ENCODE measurements at regions not wholly inside any gene's neighbourhood (a gene's known extent, or its start where the extent isn't known, plus 50 kb on each side); places are given as distances from the start of the nearest gene placed in this dataset.
"Not testable (repeated sequence)": the region's sequence is repeated elsewhere in the genome, so short reads cannot be mapped to it uniquely, and the experiment has no call there.

DNA sequence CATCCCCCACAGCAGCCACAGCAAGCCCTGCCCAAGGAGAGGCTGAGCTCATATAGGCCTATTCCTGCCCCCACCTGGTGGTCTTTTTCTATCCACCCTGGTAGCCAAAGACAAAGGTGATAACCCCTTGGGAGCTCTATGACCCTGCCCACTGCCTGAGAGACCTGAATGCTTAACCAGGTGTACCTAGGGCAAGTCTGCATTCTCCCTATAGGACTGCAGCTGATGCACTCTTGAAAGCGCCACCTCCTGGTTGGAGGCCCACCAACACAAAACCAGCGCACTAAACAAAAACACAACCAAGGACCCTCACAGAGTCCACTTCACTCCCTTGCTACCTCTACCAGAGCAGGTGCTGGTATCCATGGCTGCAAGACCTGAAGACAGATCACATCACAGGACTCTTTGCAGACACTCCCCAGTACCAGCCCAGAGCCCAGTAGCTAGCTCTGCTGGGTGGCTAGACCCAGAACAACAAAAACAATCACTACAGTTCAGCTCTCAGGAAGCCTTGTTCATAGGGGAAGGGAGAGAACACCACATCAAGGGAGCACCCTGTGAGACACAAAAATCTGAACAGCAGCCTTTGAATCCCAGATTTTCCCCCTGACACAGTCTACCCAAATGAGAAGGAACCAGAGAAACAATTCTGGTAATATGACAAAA is 72.8 kb upstream of the SORL1 start:
- H3K27ac Mint-ChIP-seq, result peak overlapping the region; percentile 48
- not testable (repeated sequence) for ATAC-seq (replicated peaks); H3K9me3 Mint-ChIP-seq; H3K27me3 Mint-ChIP-seq; H3K36me3 Mint-ChIP-seq (ENCODE audit: low read depth)
- H3K4me1 Mint-ChIP-seq, result peaks cover 31% of the 10 kb centered on the region
- H3K4me3 Mint-ChIP-seq, result peak overlapping the region; percentile 28

DNA sequence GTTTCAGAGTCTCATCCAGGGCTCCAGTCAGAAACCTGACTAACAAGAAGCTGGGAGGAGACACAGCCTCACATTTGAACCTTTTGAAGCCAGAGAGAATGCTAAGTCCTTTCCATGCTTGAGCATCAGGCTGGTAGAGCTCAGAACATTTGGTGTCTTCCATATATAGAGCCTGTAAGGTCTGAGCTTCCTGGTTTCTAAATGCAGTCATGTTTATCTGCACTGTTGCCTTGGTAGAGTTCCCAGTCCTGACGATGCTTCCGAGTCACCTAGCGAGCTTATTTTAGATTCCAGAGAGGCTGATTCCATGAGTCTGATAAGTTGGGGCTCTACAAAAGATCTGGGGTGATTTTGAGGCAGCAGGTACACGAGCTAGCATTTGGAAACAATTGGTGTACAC is 68.4 kb upstream of the SORL1 start:
- Mint-ChIP-seq H3K27ac (no peak overlapping the region), H3K4me3 (no peak overlapping the region), H3K9me3 (no peaks in the 10 kb centered on the region), H3K4me1 (peaks cover 13% of the 10 kb centered on the region), H3K27me3 (no peaks in the 10 kb centered on the region), H3K36me3 (ENCODE audit: low read depth) (no peaks in the 10 kb centered on the region)
- ATAC-seq (replicated peaks), result no peak

- no peak overlapping the region for H3K27ac Mint-ChIP-seq
- no peaks in the 10 kb centered on the region for H3K4me1 Mint-ChIP-seq
- H3K4me3 Mint-ChIP-seq, result no peak overlapping the region
- no peaks in the 10 kb centered on the region for H3K9me3 Mint-ChIP-seq
- no peak for ATAC-seq (replicated peaks)
- H3K36me3 Mint-ChIP-seq (ENCODE audit: low read depth), result no peaks in the 10 kb centered on the region
- H3K27me3 Mint-ChIP-seq, result no peaks in the 10 kb centered on the region
These were observed 66.4 kb upstream of the SORL1 start for GRCh38 chr11:121385688-121386087.
